H1 (cell line): ENCODE measurements at regions not wholly inside any gene's neighbourhood (a gene's known extent, or its start where the extent isn't known, plus 50 kb on each side); places are given as distances from the start of the nearest gene placed in this dataset.

Experiments
- CTCF ChIA-PET: fragments of 300-600 bp; sonication (Branson Sonifier 250); formaldehyde crosslinking; loops from one replicate; lab custom pipeline; 2021; ENCODE audit not compliant: partially characterized antibody; lab: Charles Lee
- POLR2A ChIA-PET: fragments of 300-600 bp; sonication (Branson Sonifier 250); formaldehyde crosslinking; loops from one replicate; lab custom pipeline; 2021; ENCODE audit warnings: inconsistent platforms; ENCODE audit not compliant: partially characterized antibody; lab: Charles Lee
- DNase-seq, 2 experiments: peaks; one replicate each; pipeline versions ENCODE4 v3.0.0 to v3.0.0-alpha.2; 2010 to 2022; ENCODE audit warnings: low spot score in 2 of 2, low read depth in 1 of 2, mixed read lengths in 1 of 2
- FAIRE-seq: peaks from 2 replicates; lab custom pipeline; 2011; peaks lifted over from hg19 to GRCh38; lab: Jason Lieb, UNC
- H2AFZ ChIP-seq: 2 replicates; pipeline ENCODE4 v1.8.1; 2012; ENCODE audit warnings: low read length, inconsistent platforms
- H2AK5ac ChIP-seq: 2 replicates; pipeline ENCODE4 v1.6.1; 2013; ENCODE audit warnings: low read depth, low read length
- H2BK120ac ChIP-seq: replicated peaks from 2 replicates; pipeline ENCODE3; 2013; ENCODE audit warnings: low read depth, low read length, inconsistent platforms
- H2BK12ac ChIP-seq: 2 replicates; pipeline ENCODE4 v1.6.1; 2013; ENCODE audit warnings: low read depth, low read length
- H2BK15ac ChIP-seq: 2 replicates; pipeline ENCODE4 v1.6.1; 2013; ENCODE audit warnings: low read length
- H2BK20ac ChIP-seq: 2 replicates; pipeline ENCODE4 v1.6.1; 2013; ENCODE audit warnings: low read length
- H2BK5ac ChIP-seq: 2 replicates; pipeline ENCODE4 v1.6.1; 2013; ENCODE audit warnings: low read depth, low read length
- H3K14ac ChIP-seq: 2 replicates; pipeline ENCODE4 v1.6.1; 2013; ENCODE audit warnings: inconsistent platforms; ENCODE audit not compliant: insufficient read length
- H3K18ac ChIP-seq: 2 replicates; pipeline ENCODE4 v1.6.1; 2013; ENCODE audit warnings: low read length; ENCODE audit errors: extremely low read depth
- H3K23ac ChIP-seq: 2 replicates; pipeline ENCODE4 v1.6.1; 2013; ENCODE audit warnings: inconsistent platforms; ENCODE audit not compliant: insufficient read length
- H3K23me2 ChIP-seq: 2 replicates; pipeline ENCODE4 v1.6.1; 2013; ENCODE audit warnings: low read depth, low read length
- H3K27ac ChIP-seq: 2 replicates; pipeline ENCODE4 v1.6.1; 2011; ENCODE audit warnings: low read depth, low read length, inconsistent platforms
- H3K27me3 ChIP-seq, 4 experiments: replicated peaks in 1 of 4; 1 replicate in 1 of 4; 2 replicates in 3 of 4; pipeline versions ENCODE4 v1.6.1 to v1.8.1; 2011 to 2013; ENCODE audit warnings: low read length in 3 of 4, mild to moderate bottlenecking in 3 of 4, inconsistent platforms in 2 of 4, mixed read lengths in 2 of 4, moderate library complexity in 1 of 4; ENCODE audit not compliant: control insufficient read depth in 3 of 4, insufficient read depth in 3 of 4; ENCODE audit errors: extremely low read depth in 1 of 4
- H3K36me3 ChIP-seq, 4 experiments: 2 replicates each; pipeline versions ENCODE4 v1.6.1 to v1.8.1; 2011 to 2013; ENCODE audit warnings: mild to moderate bottlenecking in 4 of 4, low read length in 3 of 4, moderate library complexity in 2 of 4, control low read depth in 1 of 4, inconsistent platforms in 1 of 4; ENCODE audit not compliant: insufficient read depth in 4 of 4, control insufficient read depth in 2 of 4
- H3K4ac ChIP-seq: replicated peaks from 2 replicates; pipeline ENCODE3; 2013; ENCODE audit warnings: low read length, low read depth, mixed read lengths, inconsistent platforms; ENCODE audit not compliant: insufficient read length
- H3K4me1 ChIP-seq, 4 experiments: replicated peaks in 1 of 4; 1 replicate in 1 of 4; 2 replicates in 3 of 4; pipeline versions ENCODE4 v1.6.1 to v1.8.1; 2011 to 2013; ENCODE audit warnings: low read length in 3 of 4, inconsistent platforms in 2 of 4, mixed read lengths in 1 of 4; ENCODE audit not compliant: insufficient read depth in 4 of 4, control insufficient read depth in 3 of 4
- H3K4me2 ChIP-seq, 2 experiments: 2 replicates each; pipeline versions ENCODE4 v1.6.1 to v1.8.1; 2011 to 2013; ENCODE audit warnings: low read depth in 2 of 2, low read length in 2 of 2, control low read depth in 1 of 2, inconsistent platforms in 1 of 2, mild to moderate bottlenecking in 1 of 2; ENCODE audit not compliant: insufficient read depth in 1 of 2
- H3K4me3 ChIP-seq, 4 experiments: fragments of 200-600, 300-600 bp in 1 of 4; sonication (generic), shearing (Covaris generic), sonication (Bioruptor Twin) in 1 of 4; 2 replicates each; pipeline versions ENCODE4 v1.5.1 to v1.8.1; 2011 to 2016; ENCODE audit warnings: low read length in 4 of 4, low read depth in 3 of 4, control low read depth in 2 of 4, inconsistent platforms in 2 of 4, mild to moderate bottlenecking in 2 of 4, mixed read lengths in 1 of 4, moderate library complexity in 1 of 4; ENCODE audit not compliant: insufficient read depth in 2 of 4; ENCODE audit errors: extremely low read depth in 1 of 4
- H3K56ac ChIP-seq: replicated peaks from 2 replicates; pipeline ENCODE3; 2013; ENCODE audit warnings: low read depth, mild to moderate bottlenecking, mixed read lengths, low read length, inconsistent platforms; ENCODE audit not compliant: insufficient read length
- H3K79me1 ChIP-seq: 2 replicates; pipeline ENCODE4 v1.6.1; 2013; ENCODE audit warnings: low read depth, low read length, control low read depth
- H3K79me2 ChIP-seq, 2 experiments: 2 replicates each; pipeline versions ENCODE4 v1.6.1 to v1.8.1; 2012 to 2013; ENCODE audit warnings: low read length in 2 of 2, mild to moderate bottlenecking in 2 of 2, inconsistent platforms in 1 of 2; ENCODE audit not compliant: insufficient read depth in 2 of 2, control insufficient read depth in 1 of 2
- H3K9ac ChIP-seq, 4 experiments: replicated peaks in 1 of 4; 1 replicate in 1 of 4; 2 replicates in 3 of 4; pipeline versions ENCODE4 v1.6.1 to v1.8.1; 2011 to 2013; ENCODE audit warnings: low read depth in 3 of 4, low read length in 3 of 4, control low read depth in 2 of 4, mild to moderate bottlenecking in 2 of 4, moderate library complexity in 2 of 4, inconsistent platforms in 1 of 4; ENCODE audit errors: extremely low read depth in 1 of 4
- H3K9me3 ChIP-seq, 2 experiments: 2 replicates each; pipeline versions ENCODE4 v1.6.1 to v1.8.1; 2012 to 2013; ENCODE audit warnings: mild to moderate bottlenecking in 2 of 2, moderate library complexity in 2 of 2, control low read depth in 1 of 2, inconsistent platforms in 1 of 2, low read depth in 1 of 2, low read length in 1 of 2, mixed read lengths in 1 of 2; ENCODE audit not compliant: insufficient read depth in 2 of 2
- H4K20me1 ChIP-seq, 2 experiments: replicated peaks in 1 of 2; 2 replicates each; pipeline versions ENCODE3 to v1.8.1; 2011 to 2013; ENCODE audit warnings: inconsistent platforms in 2 of 2, low read length in 2 of 2, mild to moderate bottlenecking in 1 of 2; ENCODE audit not compliant: insufficient read depth in 2 of 2, control insufficient read depth in 1 of 2
- H4K5ac ChIP-seq: 2 replicates; pipeline ENCODE4 v1.6.1; 2013; ENCODE audit warnings: low read length, low read depth, mixed read lengths, inconsistent platforms; ENCODE audit not compliant: insufficient read length
- H4K8ac ChIP-seq: 2 replicates; pipeline ENCODE4 v1.8.0; 2013; ENCODE audit warnings: mild to moderate bottlenecking, moderate library complexity, low read length, inconsistent platforms; ENCODE audit not compliant: insufficient read depth; ENCODE audit errors: extremely low read depth
- H4K91ac ChIP-seq: replicated peaks from 2 replicates; pipeline ENCODE3; 2013; ENCODE audit warnings: low read length, mixed read lengths, inconsistent platforms; ENCODE audit not compliant: insufficient read length
- BRCA1 ChIP-seq: IDR thresholded peaks from 2 replicates; pipeline ENCODE4 v1.6.1; 2012; ENCODE audit warnings: low read depth, low read length, improper control_type of control experiment
- CHD2 ChIP-seq: IDR thresholded peaks from 2 replicates; pipeline ENCODE4 v1.6.1; 2012; ENCODE audit warnings: low read length, improper control_type of control experiment
- EGR1 ChIP-seq: IDR thresholded peaks from 2 replicates; pipeline ENCODE4 v1.6.1; 2011; ENCODE audit warnings: low read depth, low read length, borderline replicate concordance
- GTF2F1 ChIP-seq: IDR thresholded peaks from 2 replicates; pipeline ENCODE4 v1.6.1; 2012; ENCODE audit warnings: low read depth, low read length, improper control_type of control experiment, borderline replicate concordance
- JUN ChIP-seq: IDR thresholded peaks from 2 replicates; pipeline ENCODE4 v1.6.1; 2011; ENCODE audit warnings: low read depth, mild to moderate bottlenecking, improper control_type of control experiment, low read length
- WGBS, 2 experiments: shearing (Covaris generic) in 1 of 2; methylation state at CpG; one replicate each; pipeline versions ENCODE4 v1.1.6 to v1.1.7; 2013 to 2015; ENCODE audit warnings: low lambda C conversion rate in 2 of 2, mixed read lengths in 2 of 2, inconsistent platforms in 1 of 2, low coverage in 1 of 2, missing lambda C conversion rate in 1 of 2; ENCODE audit not compliant: insufficient replicate concordance in 2 of 2, insufficient coverage in 1 of 2, insufficient read length in 1 of 2; ENCODE audit errors: extremely low coverage in 1 of 2, missing lambda C conversion rate in 1 of 2; 5-methylcytosine and 5-hydroxymethylcytosine counted together

GRCh38 chr14:101108579-101109346 is 205.2 kb upstream of the RTL1 start:
- Histone ChIP-seq H2BK5ac (no peak overlapping the region), H2AK5ac (no peak overlapping the region), H4K8ac (no peak overlapping the region), H3K4me1 (no peaks in the 10 kb centered on the region), H2BK15ac (no peak overlapping the region), H3K79me2 (no peaks in the 10 kb centered on the region), H3K4me3 (no peak overlapping the region), H3K18ac (no peak overlapping the region), H2BK12ac (no peak overlapping the region), H3K36me3 (no peaks in the 10 kb centered on the region), H3K9me3 (no peaks in the 10 kb centered on the region), H3K4me2 (no peak overlapping the region), H4K20me1 (no peaks in the 10 kb centered on the region), H2AFZ (no peak overlapping the region), H4K91ac (no peak overlapping the region), H4K5ac (no peak overlapping the region), H3K23me2 (no peaks in the 10 kb centered on the region), H3K27ac (no peak overlapping the region), H3K14ac (no peak overlapping the region), H3K27me3 (no peaks in the 10 kb centered on the region), H3K79me1 (no peaks in the 10 kb centered on the region), H3K23ac (no peak overlapping the region), H3K4ac (no peak overlapping the region), H3K9ac (no peak overlapping the region), H2BK20ac (no peak overlapping the region), H3K56ac (no peak overlapping the region), H2BK120ac (no peak overlapping the region)
- CTCF ChIA-PET: interaction anchor here (0.8 to 1.5 kb wide), 2 partner anchors 75 to 519 kb away, joined by 3 read pairs; no protein-coding TSS in a partner anchor
- FAIRE-seq (no peak), DNase-seq (no peak)
- TF ChIP-seq EGR1 (no peak), BRCA1 (no peak), JUN (no peak), GTF2F1 (no peak), CHD2 (no peak)
- POLR2A ChIA-PET: no interaction called here
- 89% methylated on average over 16 of the region's 16 CpGs; no CpG with 5 or more reads in 1 of the 2 experiments for WGBS, 2 experiments
